ENCODE measurements at regions not wholly inside any gene's neighbourhood (a gene's known extent, or its start where the extent isn't known, plus 50 kb on each side); places are given as distances from the start of the nearest gene placed in this dataset.
A peak's percentile ranks its signal among the peaks of the same experiment; 100 is the strongest.

DNA sequence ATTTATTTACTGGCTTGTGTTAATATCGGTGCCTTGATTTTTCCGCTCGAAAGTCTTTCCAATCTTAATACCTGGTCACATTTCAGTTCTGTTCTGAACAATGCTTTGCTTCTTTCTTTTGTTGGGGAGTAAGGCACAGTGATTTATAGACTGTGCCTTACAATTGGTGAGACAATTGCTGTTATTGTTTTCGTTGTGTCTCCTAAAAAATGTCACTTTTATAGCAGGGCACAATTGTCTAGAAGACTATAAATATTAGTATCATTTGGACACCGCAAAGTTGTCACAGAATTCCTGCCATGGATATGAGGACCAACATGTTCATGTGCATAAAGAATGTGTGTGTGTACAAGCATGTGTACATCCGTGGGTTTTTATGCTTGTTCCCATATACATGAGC, 231.9 kb downstream of the INSIG2 start:
- Mint-ChIP-seq H3K27ac (ENCODE audit: unreplicated experiment) (no peak overlapping the region), H3K4me1 (ENCODE audit: low read depth, unreplicated experiment) (peaks cover 22% of the 10 kb centered on the region), H3K27me3 (ENCODE audit: unreplicated experiment) (peaks cover 1% of the 10 kb centered on the region), H3K4me3 (ENCODE audit: unreplicated experiment) (no peak overlapping the region), H3K9me3 (ENCODE audit: unreplicated experiment) (no peaks in the 10 kb centered on the region), H3K36me3 (ENCODE audit: unreplicated experiment) (peaks cover 5% of the 10 kb centered on the region)
- TF ChIP-seq, protein P1, sequence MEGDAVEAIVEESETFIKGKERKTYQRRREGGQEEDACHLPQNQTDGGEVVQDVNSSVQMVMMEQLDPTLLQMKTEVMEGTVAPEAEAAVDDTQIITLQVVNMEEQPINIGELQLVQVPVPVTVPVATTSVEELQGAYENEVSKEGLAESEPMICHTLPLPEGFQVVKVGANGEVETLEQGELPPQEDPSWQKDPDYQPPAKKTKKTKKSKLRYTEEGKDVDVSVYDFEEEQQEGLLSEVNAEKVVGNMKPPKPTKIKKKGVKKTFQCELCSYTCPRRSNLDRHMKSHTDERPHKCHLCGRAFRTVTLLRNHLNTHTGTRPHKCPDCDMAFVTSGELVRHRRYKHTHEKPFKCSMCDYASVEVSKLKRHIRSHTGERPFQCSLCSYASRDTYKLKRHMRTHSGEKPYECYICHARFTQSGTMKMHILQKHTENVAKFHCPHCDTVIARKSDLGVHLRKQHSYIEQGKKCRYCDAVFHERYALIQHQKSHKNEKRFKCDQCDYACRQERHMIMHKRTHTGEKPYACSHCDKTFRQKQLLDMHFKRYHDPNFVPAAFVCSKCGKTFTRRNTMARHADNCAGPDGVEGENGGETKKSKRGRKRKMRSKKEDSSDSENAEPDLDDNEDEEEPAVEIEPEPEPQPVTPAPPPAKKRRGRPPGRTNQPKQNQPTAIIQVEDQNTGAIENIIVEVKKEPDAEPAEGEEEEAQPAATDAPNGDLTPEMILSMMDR (IDR thresholded peaks at IDR 0.05; ENCODE audit: partially characterized antibody, unreplicated experiment): no peak
- DNase-seq: no peak

DNA sequence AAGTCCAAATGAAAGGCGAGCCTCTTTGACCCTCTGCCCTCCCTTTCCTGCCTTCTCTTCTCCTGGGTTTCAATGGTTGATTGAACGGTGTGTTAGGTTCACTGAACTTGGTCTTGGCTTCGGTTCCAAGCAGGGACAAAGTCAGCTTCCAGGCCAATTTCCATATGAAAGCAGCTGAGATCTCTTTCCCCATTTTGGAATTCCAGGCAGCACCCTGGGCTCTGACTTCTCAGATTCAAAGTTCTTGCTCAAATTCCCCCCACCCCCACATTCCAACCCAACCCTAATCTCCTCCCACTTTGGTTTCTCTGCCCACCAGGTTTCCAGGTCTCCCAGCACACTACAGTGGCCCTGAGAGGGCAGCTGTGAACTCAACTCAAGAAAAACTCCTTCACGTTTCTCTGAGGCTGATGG, 231.0 kb downstream of the INSIG2 start:
- TF ChIP-seq, protein P1 (IDR thresholded peaks at IDR 0.05; ENCODE audit: partially characterized antibody, unreplicated experiment): no peak
- no peaks in the 10 kb centered on the region for H3K9me3 Mint-ChIP-seq (ENCODE audit: unreplicated experiment)
- H3K27ac Mint-ChIP-seq (ENCODE audit: unreplicated experiment): no peak overlapping the region
- H3K36me3 Mint-ChIP-seq (ENCODE audit: unreplicated experiment): peaks cover 5% of the 10 kb centered on the region
- H3K4me3 Mint-ChIP-seq (ENCODE audit: unreplicated experiment): no peak overlapping the region
- H3K27me3 Mint-ChIP-seq (ENCODE audit: unreplicated experiment): peaks cover 1% of the 10 kb centered on the region
- peaks cover 22% of the 10 kb centered on the region for H3K4me1 Mint-ChIP-seq (ENCODE audit: low read depth, unreplicated experiment)
- no peak for DNase-seq

DNA sequence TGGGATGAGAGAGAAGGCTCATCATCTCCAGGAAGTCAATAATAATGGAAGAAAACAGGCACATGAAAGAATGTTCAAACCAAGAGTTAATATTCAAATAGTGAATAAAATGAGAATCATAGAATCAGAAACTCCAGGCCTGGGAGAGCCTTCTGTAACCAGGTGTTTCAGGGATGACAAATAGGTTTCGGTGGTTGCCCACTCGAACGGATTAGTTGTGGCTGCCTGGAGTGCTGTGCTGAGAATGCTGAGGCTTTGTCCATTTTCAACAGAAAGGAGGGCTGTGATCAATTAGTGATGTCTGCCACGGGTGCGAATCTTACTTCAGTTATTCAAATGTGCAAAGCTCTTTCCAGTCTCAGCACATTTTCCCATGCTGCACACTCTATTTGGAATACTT, 227.3 kb downstream of the INSIG2 start:
- H3K36me3 Mint-ChIP-seq (ENCODE audit: unreplicated experiment): no peaks in the 10 kb centered on the region
- DNase-seq: no peak
- no peak overlapping the region for H3K27ac Mint-ChIP-seq (ENCODE audit: unreplicated experiment)
- peaks cover 5% of the 10 kb centered on the region for H3K27me3 Mint-ChIP-seq (ENCODE audit: unreplicated experiment)
- TF ChIP-seq, protein P1 (IDR thresholded peaks at IDR 0.05; ENCODE audit: partially characterized antibody, unreplicated experiment): no peak
- no peak overlapping the region for H3K4me3 Mint-ChIP-seq (ENCODE audit: unreplicated experiment)
- peaks cover 4% of the 10 kb centered on the region for H3K9me3 Mint-ChIP-seq (ENCODE audit: unreplicated experiment)
- peaks cover 21% of the 10 kb centered on the region for H3K4me1 Mint-ChIP-seq (ENCODE audit: low read depth, unreplicated experiment)

DNA sequence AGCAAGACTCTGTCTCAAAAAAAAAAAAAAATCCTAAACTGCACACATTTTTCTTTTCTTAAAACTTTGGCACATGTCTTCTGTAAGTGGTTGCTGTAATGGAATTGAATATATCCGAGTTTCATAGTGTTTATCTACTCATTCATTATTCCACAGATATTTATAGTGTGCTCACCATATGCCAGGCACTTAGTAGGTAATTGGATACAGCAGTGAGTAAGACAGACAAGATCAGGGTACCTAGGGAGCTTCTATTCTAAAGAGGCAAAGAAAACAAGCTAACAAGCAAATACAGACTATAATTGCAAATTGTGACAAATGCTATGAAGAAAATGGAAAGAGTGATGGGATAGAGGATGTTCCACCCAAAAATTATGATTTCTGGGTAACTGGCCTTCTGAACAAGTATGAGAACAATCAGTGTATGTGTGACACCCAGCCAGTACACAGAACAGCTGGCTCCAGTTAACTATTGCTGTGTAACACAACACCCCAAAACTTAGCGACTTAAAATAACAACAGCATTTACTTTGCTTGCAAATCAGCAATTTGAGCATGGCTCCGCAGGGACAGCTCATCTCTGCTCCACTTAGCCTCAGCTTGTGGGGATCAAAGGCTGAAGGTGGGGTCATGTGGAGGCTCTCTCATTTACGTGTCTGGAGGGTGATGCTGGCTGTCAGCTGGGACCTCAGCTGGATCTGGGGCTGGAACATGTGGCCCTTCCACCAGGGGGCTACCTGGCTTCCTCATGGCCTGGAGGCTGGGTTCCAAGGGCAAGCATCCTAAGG, 224.9 kb downstream of the INSIG2 start:
- DNase-seq: peak; percentile 38
- TF ChIP-seq, protein P1 (IDR thresholded peaks at IDR 0.05; ENCODE audit: partially characterized antibody, unreplicated experiment): no peak
- H3K27ac Mint-ChIP-seq (ENCODE audit: unreplicated experiment): peak overlapping the region; percentile 65
- H3K4me1 Mint-ChIP-seq (ENCODE audit: low read depth, unreplicated experiment): peaks cover 18% of the 10 kb centered on the region
- H3K36me3 Mint-ChIP-seq (ENCODE audit: unreplicated experiment): no peaks in the 10 kb centered on the region
- H3K4me3 Mint-ChIP-seq (ENCODE audit: unreplicated experiment): peak overlapping the region; percentile 13
- H3K27me3 Mint-ChIP-seq (ENCODE audit: unreplicated experiment): peaks cover 5% of the 10 kb centered on the region
- H3K9me3 Mint-ChIP-seq (ENCODE audit: unreplicated experiment): peaks cover 4% of the 10 kb centered on the region

DNA sequence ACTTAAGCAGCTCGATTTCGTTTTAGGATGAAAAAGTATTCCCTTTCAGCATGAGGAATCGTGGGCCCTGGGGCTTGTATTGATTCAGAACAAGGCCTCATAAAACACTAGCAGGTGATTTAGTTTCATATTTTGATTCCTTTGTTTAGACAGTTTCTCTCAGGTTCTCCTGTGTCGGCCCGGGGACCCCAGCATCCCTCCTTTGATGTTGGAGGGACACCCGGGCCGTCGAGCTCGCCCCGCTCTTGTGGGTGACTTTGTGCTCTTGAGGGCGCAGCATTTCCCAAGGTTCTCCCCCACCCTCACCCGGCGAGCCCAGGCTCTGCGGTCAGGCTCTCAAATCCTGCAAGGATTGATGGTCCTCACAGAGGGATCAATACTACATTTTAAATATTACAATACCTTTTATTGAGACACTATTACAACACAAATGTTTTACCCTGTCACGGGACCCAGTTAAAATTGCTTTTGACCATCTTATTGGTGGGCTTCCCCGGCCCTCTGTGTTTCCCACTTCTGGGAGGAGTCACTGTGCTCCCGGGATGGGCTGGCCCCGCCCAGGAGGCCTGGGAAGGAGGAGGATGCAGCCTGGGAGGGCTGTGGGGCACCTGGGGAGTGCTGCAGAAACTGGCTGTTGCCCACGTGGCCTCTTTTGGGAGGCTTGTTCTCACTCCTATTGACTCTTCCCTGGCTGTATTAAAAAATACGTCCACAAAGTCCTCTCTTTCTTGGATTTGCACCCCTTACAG, 222.6 kb downstream of the INSIG2 start:
- peak; percentile 40 for DNase-seq
- Mint-ChIP-seq H3K27ac (ENCODE audit: unreplicated experiment) (peak overlapping the region; percentile 85), H3K27me3 (ENCODE audit: unreplicated experiment) (peaks cover 3% of the 10 kb centered on the region), H3K9me3 (ENCODE audit: unreplicated experiment) (peaks cover 4% of the 10 kb centered on the region), H3K36me3 (ENCODE audit: unreplicated experiment) (no peaks in the 10 kb centered on the region), H3K4me1 (ENCODE audit: low read depth, unreplicated experiment) (peaks cover 12% of the 10 kb centered on the region), H3K4me3 (ENCODE audit: unreplicated experiment) (peak overlapping the region; percentile 85)
- TF ChIP-seq, protein P1 (IDR thresholded peaks at IDR 0.05; ENCODE audit: partially characterized antibody, unreplicated experiment): no peak
